Activated naive CD4-positive, alpha-beta T cell treated with anti-CD3 and anti-CD28 coated beads, Interleukin-2, amount 50 U/mL, for 24 hours (primary cell): ENCODE measurements at regions not wholly inside any gene's neighbourhood (a gene's known extent, or its start where the extent isn't known, plus 50 kb on each side); places are given as distances from the start of the nearest gene placed in this dataset.

Experiments
- H3K27ac Mint-ChIP-seq: one replicate; pipeline ENCODE4 v1.8.0; 2021; ENCODE audit warnings: mild to moderate bottlenecking, mixed read lengths
- H3K27me3 Mint-ChIP-seq: one replicate; pipeline ENCODE4 v1.8.0; 2021; ENCODE audit warnings: mixed read lengths
- H3K36me3 Mint-ChIP-seq: one replicate; pipeline ENCODE4 v1.8.0; 2021; ENCODE audit warnings: mixed read lengths
- H3K4me1 Mint-ChIP-seq: one replicate; pipeline ENCODE4 v1.8.0; 2021; ENCODE audit warnings: mixed read lengths
- H3K4me3 Mint-ChIP-seq: one replicate; pipeline ENCODE4 v1.8.0; 2021; ENCODE audit warnings: mild to moderate bottlenecking, mixed read lengths
- H3K9me3 Mint-ChIP-seq: one replicate; pipeline ENCODE4 v1.8.0; 2021; ENCODE audit warnings: mixed read lengths

GRCh38 chr1:81582467-81582986 is 218.2 kb upstream of the ADGRL2 start:
- Mint-ChIP-seq H3K27me3 (no peaks in the 10 kb centered on the region), H3K4me3 (no peak overlapping the region), H3K9me3 (no peaks in the 10 kb centered on the region), H3K36me3 (no peaks in the 10 kb centered on the region), H3K27ac (peak overlapping the region; percentile 13), H3K4me1 (no peaks in the 10 kb centered on the region)

DNA sequence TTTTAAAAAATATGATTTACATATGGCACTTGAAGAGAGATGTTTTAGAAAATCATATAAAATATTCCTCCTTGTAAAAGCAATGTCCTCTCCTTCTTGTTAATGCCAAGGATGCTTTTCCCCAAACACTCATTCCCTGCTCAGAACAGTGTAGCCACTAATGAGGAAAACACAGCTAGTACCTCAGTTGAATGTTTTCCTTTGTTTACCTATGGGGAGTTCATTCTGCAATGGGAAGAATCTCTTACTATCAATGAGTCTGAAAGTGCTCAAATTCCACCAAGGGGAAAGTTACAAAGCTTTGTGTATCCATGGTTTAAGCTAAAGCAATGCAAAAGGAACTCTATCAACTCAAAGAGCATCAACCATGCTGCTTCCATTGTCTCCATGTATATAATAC is 221.9 kb upstream of the ADGRL2 start:
- H3K4me3 Mint-ChIP-seq: no peak overlapping the region
- no peaks in the 10 kb centered on the region for H3K36me3 Mint-ChIP-seq
- H3K4me1 Mint-ChIP-seq: no peaks in the 10 kb centered on the region
- H3K9me3 Mint-ChIP-seq: no peaks in the 10 kb centered on the region
- no peak overlapping the region for H3K27ac Mint-ChIP-seq
- no peaks in the 10 kb centered on the region for H3K27me3 Mint-ChIP-seq

GRCh38 chr1:81577004-81577697 is 223.6 kb upstream of the ADGRL2 start:
- H3K9me3 Mint-ChIP-seq: no peaks in the 10 kb centered on the region
- H3K4me1 Mint-ChIP-seq: no peaks in the 10 kb centered on the region
- no peaks in the 10 kb centered on the region for H3K27me3 Mint-ChIP-seq
- H3K27ac Mint-ChIP-seq: no peak overlapping the region
- no peak overlapping the region for H3K4me3 Mint-ChIP-seq
- no peaks in the 10 kb centered on the region for H3K36me3 Mint-ChIP-seq

GRCh38 chr1:81574408-81574807 is 226.3 kb upstream of the ADGRL2 start:
- Mint-ChIP-seq H3K36me3 (no peaks in the 10 kb centered on the region), H3K4me1 (no peaks in the 10 kb centered on the region), H3K27me3 (no peaks in the 10 kb centered on the region), H3K9me3 (no peaks in the 10 kb centered on the region), H3K4me3 (no peak overlapping the region), H3K27ac (no peak overlapping the region)

DNA sequence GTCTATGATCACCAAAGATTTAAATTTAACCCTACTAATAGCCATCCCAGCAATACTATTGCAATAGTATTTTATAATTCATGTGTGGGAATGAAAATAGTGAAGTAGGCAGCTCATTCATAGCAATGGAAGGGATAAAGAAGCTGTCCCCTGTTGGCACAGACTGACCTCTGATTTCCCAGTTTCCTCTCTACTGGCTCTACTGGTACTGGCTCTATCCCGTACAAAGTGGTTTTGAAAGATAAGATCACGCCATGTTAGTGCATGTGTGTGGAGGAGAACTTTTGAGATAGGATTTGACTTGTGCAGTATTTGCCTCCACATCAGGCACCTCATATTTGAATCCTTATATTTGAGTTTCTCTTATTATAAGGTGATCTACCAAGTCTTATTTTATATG is 227.3 kb upstream of the ADGRL2 start:
- Mint-ChIP-seq H3K36me3 (no peaks in the 10 kb centered on the region), H3K4me3 (no peak overlapping the region), H3K4me1 (no peaks in the 10 kb centered on the region), H3K27me3 (no peaks in the 10 kb centered on the region), H3K27ac (no peak overlapping the region), H3K9me3 (no peaks in the 10 kb centered on the region)

GRCh38 chr1:81571946-81572345 is 228.8 kb upstream of the ADGRL2 start:
- H3K36me3 Mint-ChIP-seq: no peaks in the 10 kb centered on the region
- no peak overlapping the region for H3K27ac Mint-ChIP-seq
- no peaks in the 10 kb centered on the region for H3K4me1 Mint-ChIP-seq
- H3K27me3 Mint-ChIP-seq: no peaks in the 10 kb centered on the region
- no peak overlapping the region for H3K4me3 Mint-ChIP-seq
- H3K9me3 Mint-ChIP-seq: no peaks in the 10 kb centered on the region

GRCh38 chr1:81569761-81570160 is 231.0 kb upstream of the ADGRL2 start:
- no peaks in the 10 kb centered on the region for H3K27me3 Mint-ChIP-seq

GRCh38 chr1:81563632-81564031 is 237.1 kb upstream of the ADGRL2 start:
- Mint-ChIP-seq H3K4me3 (no peak overlapping the region), H3K27ac (no peak overlapping the region), H3K4me1 (no peaks in the 10 kb centered on the region), H3K9me3 (no peaks in the 10 kb centered on the region), H3K36me3 (no peaks in the 10 kb centered on the region), H3K27me3 (peaks cover 2% of the 10 kb centered on the region)

More at GRCh38 chr1:81569761-81570160, 231.0 kb upstream of the ADGRL2 start:
- no peak overlapping the region for H3K27ac Mint-ChIP-seq
- no peaks in the 10 kb centered on the region for H3K4me1 Mint-ChIP-seq
- H3K9me3 Mint-ChIP-seq: no peaks in the 10 kb centered on the region
- H3K36me3 Mint-ChIP-seq: no peaks in the 10 kb centered on the region
- H3K4me3 Mint-ChIP-seq: no peak overlapping the region

- Mint-ChIP-seq H3K27me3 (peaks cover 2% of the 10 kb centered on the region), H3K27ac (no peak overlapping the region), H3K9me3 (no peaks in the 10 kb centered on the region), H3K4me3 (no peak overlapping the region), H3K36me3 (no peaks in the 10 kb centered on the region), H3K4me1 (no peaks in the 10 kb centered on the region)
Observed at GRCh38 chr1:81562934-81563333, 237.8 kb upstream of the ADGRL2 start.

- Mint-ChIP-seq H3K36me3 (no peaks in the 10 kb centered on the region), H3K27me3 (peaks cover 2% of the 10 kb centered on the region), H3K27ac (no peak overlapping the region), H3K4me1 (no peaks in the 10 kb centered on the region), H3K9me3 (no peaks in the 10 kb centered on the region), H3K4me3 (no peak overlapping the region)
Observed at GRCh38 chr1:81560629-81561028, 240.1 kb upstream of the ADGRL2 start.

DNA sequence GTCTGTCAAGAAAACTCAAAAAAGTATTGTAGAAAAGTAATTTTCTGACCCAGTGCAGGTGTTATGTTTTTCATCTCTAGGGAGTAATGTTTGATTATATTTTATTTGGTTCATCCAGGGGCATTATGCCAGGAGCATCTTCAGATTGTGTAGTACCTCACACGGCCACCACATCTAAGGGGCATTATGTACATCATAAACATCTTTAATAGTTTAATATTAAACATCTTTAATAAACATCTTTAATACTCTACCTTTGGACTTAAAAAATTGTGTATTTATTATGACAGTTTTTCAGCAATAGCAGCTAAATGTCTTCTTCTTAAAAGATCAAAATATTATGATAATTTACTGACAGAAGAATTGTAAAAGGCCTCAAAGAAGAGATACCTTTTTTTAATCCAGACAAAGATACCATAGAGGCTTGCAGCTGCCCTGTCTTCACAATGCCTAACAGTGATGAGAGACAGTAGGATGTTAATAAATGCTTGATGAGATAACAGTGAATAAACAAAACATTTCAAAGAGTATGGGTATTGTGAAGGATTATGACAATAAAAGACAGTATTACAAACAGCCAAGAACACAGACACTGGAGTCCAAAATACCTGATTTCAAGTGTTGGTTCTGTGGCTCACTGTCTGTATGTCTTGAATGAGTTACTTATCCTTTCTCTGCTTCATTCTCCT is 240.9 kb upstream of the ADGRL2 start:
- H3K27me3 Mint-ChIP-seq: peaks cover 2% of the 10 kb centered on the region
- H3K4me1 Mint-ChIP-seq: no peaks in the 10 kb centered on the region
- no peaks in the 10 kb centered on the region for H3K9me3 Mint-ChIP-seq
- no peak overlapping the region for H3K27ac Mint-ChIP-seq
- H3K4me3 Mint-ChIP-seq: no peak overlapping the region
- no peaks in the 10 kb centered on the region for H3K36me3 Mint-ChIP-seq

GRCh38 chr1:81558291-81559076 is 242.2 kb upstream of the ADGRL2 start:
- Mint-ChIP-seq H3K27me3 (peaks cover 2% of the 10 kb centered on the region), H3K27ac (no peak overlapping the region), H3K36me3 (no peaks in the 10 kb centered on the region), H3K4me3 (no peak overlapping the region), H3K4me1 (no peaks in the 10 kb centered on the region), H3K9me3 (no peaks in the 10 kb centered on the region)

DNA sequence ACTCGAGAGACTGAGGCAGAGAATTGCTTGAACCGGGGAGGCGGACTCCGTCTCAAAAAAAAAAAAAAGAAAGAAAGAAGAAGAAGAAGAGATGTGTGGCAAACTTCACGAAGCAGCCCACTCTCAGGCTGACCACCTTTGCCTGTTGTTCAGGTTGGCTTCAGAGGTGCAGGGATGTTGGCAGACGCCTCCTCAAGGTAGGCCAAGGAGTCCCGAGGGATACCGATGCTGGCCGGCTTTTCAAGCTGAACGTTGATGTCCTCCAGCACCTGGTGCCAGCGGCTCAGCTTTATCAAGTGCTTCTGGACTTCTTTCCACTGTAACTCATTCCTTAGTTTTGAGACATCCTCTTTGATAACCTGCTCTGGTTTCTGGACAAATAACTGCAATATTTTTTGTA is 243.8 kb upstream of the ADGRL2 start:
- no peaks in the 10 kb centered on the region for H3K9me3 Mint-ChIP-seq
- no peak overlapping the region for H3K27ac Mint-ChIP-seq
- H3K27me3 Mint-ChIP-seq: no peaks in the 10 kb centered on the region
- H3K36me3 Mint-ChIP-seq: no peaks in the 10 kb centered on the region
- H3K4me3 Mint-ChIP-seq: no peak overlapping the region
- H3K4me1 Mint-ChIP-seq: no peaks in the 10 kb centered on the region

DNA sequence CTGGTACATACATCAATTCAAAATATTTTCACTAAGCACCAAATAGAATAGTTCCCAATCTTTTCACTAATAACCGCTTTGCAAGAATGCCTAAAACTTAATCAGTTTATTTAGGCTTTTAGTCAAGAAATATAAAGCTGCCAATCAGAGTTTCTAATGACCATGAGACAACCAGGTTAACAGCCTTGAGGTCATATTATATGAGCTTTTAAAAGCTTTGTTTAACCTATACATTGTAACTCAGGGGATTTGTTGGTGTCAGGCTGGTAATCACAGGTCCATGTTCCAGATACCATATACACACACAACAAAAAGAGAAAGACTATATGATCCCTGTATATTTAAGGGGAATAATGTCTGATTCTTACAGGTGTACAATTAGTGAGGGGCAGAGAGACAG is 246.2 kb upstream of the ADGRL2 start:
- no peak overlapping the region for H3K27ac Mint-ChIP-seq
- H3K9me3 Mint-ChIP-seq: no peaks in the 10 kb centered on the region
- no peaks in the 10 kb centered on the region for H3K36me3 Mint-ChIP-seq
- no peaks in the 10 kb centered on the region for H3K27me3 Mint-ChIP-seq
- H3K4me1 Mint-ChIP-seq: no peaks in the 10 kb centered on the region
- H3K4me3 Mint-ChIP-seq: no peak overlapping the region

GRCh38 chr1:81554108-81554507 is 246.6 kb upstream of the ADGRL2 start:
- Mint-ChIP-seq H3K36me3 (no peaks in the 10 kb centered on the region), H3K27me3 (no peaks in the 10 kb centered on the region), H3K4me3 (no peak overlapping the region), H3K4me1 (no peaks in the 10 kb centered on the region), H3K27ac (no peak overlapping the region), H3K9me3 (no peaks in the 10 kb centered on the region)

DNA sequence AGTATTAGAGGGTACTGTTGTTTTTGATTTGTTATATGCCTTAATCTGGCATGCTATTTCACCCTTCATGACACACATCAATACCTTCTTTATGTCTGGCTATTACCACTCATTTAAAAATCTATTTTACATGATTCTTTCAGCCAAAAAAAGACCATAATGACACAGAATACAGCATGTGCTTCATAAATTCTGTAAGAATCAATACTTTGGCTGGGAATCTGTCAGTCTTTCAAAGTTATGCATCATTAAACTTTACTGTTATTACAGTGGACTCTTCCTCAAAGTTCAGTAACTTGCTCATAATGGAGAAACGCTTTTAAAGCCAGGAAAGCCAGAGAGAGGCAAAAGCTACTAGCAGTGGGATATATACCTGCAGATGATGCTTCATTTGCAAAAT is 247.2 kb upstream of the ADGRL2 start:
- no peak overlapping the region for H3K27ac Mint-ChIP-seq
- no peaks in the 10 kb centered on the region for H3K4me1 Mint-ChIP-seq
- H3K4me3 Mint-ChIP-seq: no peak overlapping the region
- no peaks in the 10 kb centered on the region for H3K9me3 Mint-ChIP-seq
- H3K27me3 Mint-ChIP-seq: no peaks in the 10 kb centered on the region
- H3K36me3 Mint-ChIP-seq: no peaks in the 10 kb centered on the region
